Gastrocnemius medialis (tissue), 4 donors: ENCODE measurements at regions not wholly inside any gene's neighbourhood (a gene's known extent, or its start where the extent isn't known, plus 50 kb on each side); places are given as distances from the start of the nearest gene placed in this dataset.

Source experiments
- ATAC-seq, 2 donors: fragments of 150-250 bp; one replicate each; pipeline ENCODE4 v1.9.1; 2016
- DNase-seq, 2 donors: peaks; one replicate each; pipeline ENCODE4 v3.0.0-alpha.2; 2019
- H3K27ac ChIP-seq, 4 donors: fragments of 200-600 bp; sonication (generic); 1 replicate in 1 of 4; 2 replicates in 3 of 4; pipeline ENCODE4 v1.5.1; 2016 to 2018; ENCODE audit warnings: mild to moderate bottlenecking in 2 of 4, moderate library complexity in 1 of 4
- H3K27me3 ChIP-seq, 3 donors: fragments of 200-600 bp; sonication (generic) in 2 of 3; 1 replicate in 1 of 3; 2 replicates in 2 of 3; pipeline versions ENCODE4 v1.5.1 to v1.6.0; 2016 to 2019; ENCODE audit warnings: mild to moderate bottlenecking in 1 of 3, moderate library complexity in 1 of 3
- H3K36me3 ChIP-seq, 2 donors: fragments of 200-600 bp; sonication (generic) in 1 of 2; one replicate each; pipeline ENCODE4 v1.5.1; 2017 to 2018
- H3K4me1 ChIP-seq, 2 donors: fragments of 200-600 bp; sonication (generic) in 1 of 2; one replicate each; pipeline ENCODE4 v1.5.1; 2016 to 2017; ENCODE audit warnings: mild to moderate bottlenecking in 2 of 2
- H3K4me3 ChIP-seq, 4 donors: fragments of 200-600 bp; sonication (generic) in 3 of 4; 1 replicate in 1 of 4; 2 replicates in 3 of 4; pipeline ENCODE4 v1.5.1; 2016 to 2019; ENCODE audit warnings: mild to moderate bottlenecking in 2 of 4
- H3K9me3 ChIP-seq, 3 donors: fragments of 200-600 bp; sonication (generic) in 2 of 3; 1 replicate in 1 of 3; 2 replicates in 2 of 3; pipeline ENCODE4 v1.5.1; 2016 to 2019
- POLR2A ChIP-seq, 2 donors: fragments of 450-650 bp; IDR thresholded peaks; one replicate each; pipeline ENCODE4 v1.6.1; 2017; ENCODE audit warnings: antibody characterized with exemption in 2 of 2, mild to moderate bottlenecking in 2 of 2, moderate library complexity in 2 of 2
- in situ Hi-C, 4 donors: fragments of 200-750 bp; cut with MboI; loops; one replicate each; pipeline versions ENCODE4 v1.15.0 to v1.8.0; 2017; ENCODE audit warnings: low sequenced_read_pairs in 4 of 4
- intact Hi-C: fragments of 100-400 bp; cut with DNase I; formaldehyde crosslinking; loops from one replicate; pipeline ENCODE4 v1.15.1; 2023; ENCODE audit warnings: low total_unique reads
- TF ChIP-seq, protein P1 (sequence below), 5 experiments: fragments of 450-650 bp in 3 of 5; fragments of 200-600 bp in 2 of 5; sonication (generic) in 2 of 5; IDR thresholded peaks in 4 of 5; conservative IDR thresholded peaks in 1 of 5; 1 replicate in 4 of 5; 2 replicates in 1 of 5; pipeline ENCODE4 v1.5.1; 2016 to 2019; ENCODE audit warnings: antibody characterized with exemption in 5 of 5, mild to moderate bottlenecking in 3 of 5, moderate library complexity in 3 of 5

DNA sequence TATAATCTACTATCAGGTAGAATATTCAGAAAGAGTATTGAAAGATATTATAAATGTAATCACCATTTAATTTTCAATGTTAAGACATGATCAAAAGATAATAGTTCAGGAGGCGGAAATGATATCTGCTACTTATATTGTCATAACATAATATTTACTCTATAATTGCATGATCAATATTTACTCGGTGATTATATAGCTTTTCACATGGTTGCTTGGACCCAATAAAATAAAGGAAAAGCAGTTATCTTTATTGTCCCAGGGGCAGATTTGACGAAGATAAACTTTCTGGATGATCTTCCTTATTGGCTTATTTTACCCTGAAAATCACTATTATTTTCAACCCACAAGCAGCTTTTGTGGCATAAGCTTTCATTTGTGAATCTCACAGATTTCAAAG is 350.4 kb downstream of the HACE1 start:
- ATAC-seq: no peak
- no peak for DNase-seq
- in situ Hi-C loops (no loop called here), intact Hi-C loops (no loop called here)
- no peaks in the 10 kb centered on the region for H3K27me3 ChIP-seq
- H3K4me1 ChIP-seq: no peaks in the 10 kb centered on the region
- no peaks in the 10 kb centered on the region for H3K36me3 ChIP-seq
- no peak overlapping the region for H3K27ac ChIP-seq
- no peak overlapping the region for H3K4me3 ChIP-seq
- H3K9me3 ChIP-seq: no peaks in the 10 kb centered on the region
- TF ChIP-seq POLR2A (IDR thresholded peaks at IDR 0.05): no peak
- TF ChIP-seq, protein P1, sequence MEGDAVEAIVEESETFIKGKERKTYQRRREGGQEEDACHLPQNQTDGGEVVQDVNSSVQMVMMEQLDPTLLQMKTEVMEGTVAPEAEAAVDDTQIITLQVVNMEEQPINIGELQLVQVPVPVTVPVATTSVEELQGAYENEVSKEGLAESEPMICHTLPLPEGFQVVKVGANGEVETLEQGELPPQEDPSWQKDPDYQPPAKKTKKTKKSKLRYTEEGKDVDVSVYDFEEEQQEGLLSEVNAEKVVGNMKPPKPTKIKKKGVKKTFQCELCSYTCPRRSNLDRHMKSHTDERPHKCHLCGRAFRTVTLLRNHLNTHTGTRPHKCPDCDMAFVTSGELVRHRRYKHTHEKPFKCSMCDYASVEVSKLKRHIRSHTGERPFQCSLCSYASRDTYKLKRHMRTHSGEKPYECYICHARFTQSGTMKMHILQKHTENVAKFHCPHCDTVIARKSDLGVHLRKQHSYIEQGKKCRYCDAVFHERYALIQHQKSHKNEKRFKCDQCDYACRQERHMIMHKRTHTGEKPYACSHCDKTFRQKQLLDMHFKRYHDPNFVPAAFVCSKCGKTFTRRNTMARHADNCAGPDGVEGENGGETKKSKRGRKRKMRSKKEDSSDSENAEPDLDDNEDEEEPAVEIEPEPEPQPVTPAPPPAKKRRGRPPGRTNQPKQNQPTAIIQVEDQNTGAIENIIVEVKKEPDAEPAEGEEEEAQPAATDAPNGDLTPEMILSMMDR (IDR thresholded peaks at IDR 0.05 in 4 of 5, conservative IDR thresholded peaks at IDR 0.05 in 1 of 5): no peak

- DNase-seq: no peak
- H3K27ac ChIP-seq: no peak overlapping the region
- no peaks in the 10 kb centered on the region for H3K36me3 ChIP-seq
- TF ChIP-seq, protein P1 (IDR thresholded peaks at IDR 0.05 in 4 of 5, conservative IDR thresholded peaks at IDR 0.05 in 1 of 5): no peak
- no peak for TF ChIP-seq POLR2A (IDR thresholded peaks at IDR 0.05)
- intact Hi-C loops (no loop called here), in situ Hi-C loops (no loop called here)
- no peaks in the 10 kb centered on the region for H3K4me1 ChIP-seq
- ATAC-seq: no peak
- H3K27me3 ChIP-seq: no peaks in the 10 kb centered on the region
- H3K9me3 ChIP-seq: no peaks in the 10 kb centered on the region
- H3K4me3 ChIP-seq: no peak overlapping the region
These were observed 353.3 kb downstream of the HACE1 start for GRCh38 chr6:104506429-104506828.

- DNase-seq: no peak
- Histone ChIP-seq H3K27me3 (no peaks in the 10 kb centered on the region), H3K9me3 (no peaks in the 10 kb centered on the region), H3K4me3 (no peak overlapping the region), H3K36me3 (no peaks in the 10 kb centered on the region), H3K27ac (no peak overlapping the region), H3K4me1 (no peaks in the 10 kb centered on the region)
- in situ Hi-C loops (no loop called here), intact Hi-C loops (no loop called here)
- ATAC-seq: no peak
- no peak for TF ChIP-seq POLR2A (IDR thresholded peaks at IDR 0.05)
- TF ChIP-seq, protein P1 (IDR thresholded peaks at IDR 0.05 in 4 of 5, conservative IDR thresholded peaks at IDR 0.05 in 1 of 5): no peak
These were observed 353.9 kb downstream of the HACE1 start for GRCh38 chr6:104505838-104506237.

DNA sequence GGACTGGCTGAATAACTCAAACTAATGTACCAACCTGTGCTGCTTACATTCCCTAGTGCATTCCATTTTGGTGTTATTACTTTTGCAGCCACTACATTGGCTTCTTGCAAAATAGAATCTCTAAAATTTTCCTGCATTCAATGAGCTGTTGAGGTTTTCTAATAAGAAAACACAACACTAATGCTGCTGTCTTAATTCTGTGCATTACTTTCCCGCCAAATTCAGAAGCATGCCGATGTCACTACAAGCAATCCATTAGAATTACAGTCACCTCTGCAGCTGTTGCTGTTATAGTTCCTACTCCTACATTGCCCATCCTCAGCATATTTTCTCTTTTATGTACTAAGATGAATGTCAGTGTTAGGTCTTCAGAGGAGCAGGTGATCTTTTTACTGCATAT is 359.5 kb downstream of the HACE1 start:
- no peaks in the 10 kb centered on the region for H3K27me3 ChIP-seq
- DNase-seq (no peak), ATAC-seq (no peak)
- no peak overlapping the region for H3K4me3 ChIP-seq
- no peak overlapping the region for H3K27ac ChIP-seq
- no peaks in the 10 kb centered on the region for H3K36me3 ChIP-seq
- H3K9me3 ChIP-seq: no peaks in the 10 kb centered on the region
- no peaks in the 10 kb centered on the region for H3K4me1 ChIP-seq
- TF ChIP-seq POLR2A (IDR thresholded peaks at IDR 0.05): no peak
- intact Hi-C loops: no loop called here
- in situ Hi-C loops: no loop called here

DNA sequence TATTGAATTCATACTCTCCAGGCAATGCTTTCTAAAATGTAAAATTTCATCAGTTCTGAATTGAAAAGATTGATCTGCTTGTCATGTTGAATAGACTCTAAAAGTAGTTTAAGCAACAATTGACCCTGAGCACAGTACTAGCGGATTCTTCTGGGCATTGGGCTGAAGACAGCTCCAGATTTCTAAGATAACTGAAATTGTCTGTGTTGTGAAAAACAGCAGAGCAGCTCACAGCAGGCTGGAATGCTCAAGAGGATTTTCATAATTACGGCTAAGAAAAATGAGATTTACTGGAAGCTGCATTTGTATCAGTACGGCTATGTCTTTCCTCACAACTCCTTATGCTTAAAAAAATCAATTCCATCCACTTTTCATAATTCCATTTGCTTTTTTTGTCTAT is 373.7 kb downstream of the HACE1 start:
- Histone ChIP-seq H3K36me3 (no peaks in the 10 kb centered on the region), H3K27ac (no peak overlapping the region), H3K4me3 (no peak overlapping the region), H3K27me3 (no peaks in the 10 kb centered on the region), H3K9me3 (no peaks in the 10 kb centered on the region), H3K4me1 (no peaks in the 10 kb centered on the region)
- ATAC-seq (no peak), DNase-seq (no peak)
- in situ Hi-C loops: no loop called here
- intact Hi-C loops: no loop called here
- TF ChIP-seq, protein P1 (IDR thresholded peaks at IDR 0.05 in 4 of 5, conservative IDR thresholded peaks at IDR 0.05 in 1 of 5): no peak
- TF ChIP-seq POLR2A (IDR thresholded peaks at IDR 0.05): no peak
